Loucy (cell line): ENCODE measurements at regions not wholly inside any gene's neighbourhood (a gene's known extent, or its start where the extent isn't known, plus 50 kb on each side); places are given as distances from the start of the nearest gene placed in this dataset.

Experiments
- EZH2phosphoT487 ChIP-seq: fragments of 200-600 bp; IDR thresholded peaks from 2 replicates; pipeline ENCODE4 v1.6.1; 2018; ENCODE audit warnings: antibody characterized with exemption, mild to moderate bottlenecking, moderate library complexity, borderline replicate concordance
- TF ChIP-seq, protein P1 (sequence below): fragments of 200-600 bp; sonication (generic); conservative IDR thresholded peaks from 2 replicates; pipeline ENCODE4 v1.5.1; 2014; ENCODE audit warnings: mild to moderate bottlenecking, antibody characterized with exemption, low read length

DNA sequence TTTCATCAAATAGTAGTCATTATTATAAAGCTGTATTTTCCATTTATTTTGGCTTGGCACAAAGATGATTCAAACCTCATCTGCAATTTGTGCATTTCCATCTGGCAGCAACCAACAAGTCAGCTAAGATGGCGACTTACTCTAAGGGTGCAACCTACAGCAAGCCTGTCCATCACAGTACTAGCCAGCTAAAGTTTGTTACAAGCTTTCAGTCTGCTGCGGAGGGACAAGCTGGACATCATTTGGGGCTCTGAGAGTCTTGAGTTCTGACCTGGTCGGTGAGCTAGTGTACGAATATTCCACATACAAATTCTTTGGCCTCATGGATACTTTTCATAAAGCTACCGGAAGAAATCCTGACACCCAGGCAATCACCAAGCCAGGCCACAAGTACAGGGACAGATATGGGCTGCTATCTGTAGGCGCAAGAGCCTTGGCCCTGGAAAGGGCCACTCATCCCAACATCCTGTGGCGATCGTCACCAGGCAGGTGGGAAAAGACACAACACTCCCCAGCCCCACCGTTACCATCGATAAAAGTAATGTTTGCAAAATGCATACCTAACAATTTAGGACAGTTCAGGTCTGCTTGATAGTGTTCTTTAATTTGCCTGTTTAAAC, 307.6 kb downstream of the SKIDA1 start:
- no peak for TF ChIP-seq EZH2phosphoT487
- TF ChIP-seq, protein P1, sequence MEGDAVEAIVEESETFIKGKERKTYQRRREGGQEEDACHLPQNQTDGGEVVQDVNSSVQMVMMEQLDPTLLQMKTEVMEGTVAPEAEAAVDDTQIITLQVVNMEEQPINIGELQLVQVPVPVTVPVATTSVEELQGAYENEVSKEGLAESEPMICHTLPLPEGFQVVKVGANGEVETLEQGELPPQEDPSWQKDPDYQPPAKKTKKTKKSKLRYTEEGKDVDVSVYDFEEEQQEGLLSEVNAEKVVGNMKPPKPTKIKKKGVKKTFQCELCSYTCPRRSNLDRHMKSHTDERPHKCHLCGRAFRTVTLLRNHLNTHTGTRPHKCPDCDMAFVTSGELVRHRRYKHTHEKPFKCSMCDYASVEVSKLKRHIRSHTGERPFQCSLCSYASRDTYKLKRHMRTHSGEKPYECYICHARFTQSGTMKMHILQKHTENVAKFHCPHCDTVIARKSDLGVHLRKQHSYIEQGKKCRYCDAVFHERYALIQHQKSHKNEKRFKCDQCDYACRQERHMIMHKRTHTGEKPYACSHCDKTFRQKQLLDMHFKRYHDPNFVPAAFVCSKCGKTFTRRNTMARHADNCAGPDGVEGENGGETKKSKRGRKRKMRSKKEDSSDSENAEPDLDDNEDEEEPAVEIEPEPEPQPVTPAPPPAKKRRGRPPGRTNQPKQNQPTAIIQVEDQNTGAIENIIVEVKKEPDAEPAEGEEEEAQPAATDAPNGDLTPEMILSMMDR: no peak
